ENCODE measurements at regions not wholly inside any gene's neighbourhood (a gene's known extent, or its start where the extent isn't known, plus 50 kb on each side); places are given as distances from the start of the nearest gene placed in this dataset.

DNA sequence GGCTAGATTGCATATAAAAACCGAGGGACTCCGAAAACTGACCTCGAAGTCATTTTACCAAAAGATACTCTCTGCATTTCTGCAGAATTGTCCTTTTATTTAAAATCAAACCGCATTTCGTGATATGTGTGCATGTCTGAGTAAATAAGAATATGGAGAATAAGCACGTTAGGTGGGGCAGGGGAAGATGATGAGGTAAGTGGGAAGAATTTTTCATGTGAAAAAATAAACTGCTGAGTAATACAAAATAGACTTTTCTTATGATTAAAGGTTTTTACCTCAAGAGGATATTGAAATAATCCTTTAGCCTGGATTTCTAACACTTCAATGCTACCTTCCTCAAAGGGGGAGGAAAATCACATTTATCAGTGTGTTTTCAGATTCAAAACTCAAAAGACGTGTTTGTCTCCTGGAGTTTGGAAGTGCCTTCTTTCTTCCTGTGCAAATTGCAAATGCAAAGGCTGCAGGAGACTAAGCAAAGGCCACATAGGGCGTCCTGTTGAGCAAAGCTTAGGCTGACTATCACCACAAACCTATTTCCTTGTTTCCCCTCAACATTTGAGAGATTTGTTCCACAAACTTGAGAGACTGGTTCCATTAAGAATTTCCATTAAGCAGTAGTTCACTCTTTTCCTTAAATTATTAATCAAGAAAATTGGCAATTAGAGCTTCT lies 813.5 kb downstream of the MCTP2 start:
- H3K27me3 Mint-ChIP-seq (ENCODE audit: unreplicated experiment), result no peaks in the 10 kb centered on the region
- TF ChIP-seq, protein P1, sequence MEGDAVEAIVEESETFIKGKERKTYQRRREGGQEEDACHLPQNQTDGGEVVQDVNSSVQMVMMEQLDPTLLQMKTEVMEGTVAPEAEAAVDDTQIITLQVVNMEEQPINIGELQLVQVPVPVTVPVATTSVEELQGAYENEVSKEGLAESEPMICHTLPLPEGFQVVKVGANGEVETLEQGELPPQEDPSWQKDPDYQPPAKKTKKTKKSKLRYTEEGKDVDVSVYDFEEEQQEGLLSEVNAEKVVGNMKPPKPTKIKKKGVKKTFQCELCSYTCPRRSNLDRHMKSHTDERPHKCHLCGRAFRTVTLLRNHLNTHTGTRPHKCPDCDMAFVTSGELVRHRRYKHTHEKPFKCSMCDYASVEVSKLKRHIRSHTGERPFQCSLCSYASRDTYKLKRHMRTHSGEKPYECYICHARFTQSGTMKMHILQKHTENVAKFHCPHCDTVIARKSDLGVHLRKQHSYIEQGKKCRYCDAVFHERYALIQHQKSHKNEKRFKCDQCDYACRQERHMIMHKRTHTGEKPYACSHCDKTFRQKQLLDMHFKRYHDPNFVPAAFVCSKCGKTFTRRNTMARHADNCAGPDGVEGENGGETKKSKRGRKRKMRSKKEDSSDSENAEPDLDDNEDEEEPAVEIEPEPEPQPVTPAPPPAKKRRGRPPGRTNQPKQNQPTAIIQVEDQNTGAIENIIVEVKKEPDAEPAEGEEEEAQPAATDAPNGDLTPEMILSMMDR (IDR thresholded peaks at IDR 0.05; ENCODE audit: unreplicated experiment), result no peak
- DNase-seq, result no peak
- H3K9me3 Mint-ChIP-seq (ENCODE audit: low read depth, unreplicated experiment), result peaks cover 3% of the 10 kb centered on the region
- H3K27ac Mint-ChIP-seq (ENCODE audit: unreplicated experiment), result no peak overlapping the region
- H3K36me3 Mint-ChIP-seq (ENCODE audit: insufficient read depth, unreplicated experiment), result no peaks in the 10 kb centered on the region
- intact Hi-C loops (cut with micrococcal nuclease; ENCODE audit: unreplicated experiment), result no loop called here
- no peak overlapping the region for H3K4me3 Mint-ChIP-seq (ENCODE audit: low read depth, unreplicated experiment)
- CTCF ChIA-PET, result interaction anchor here (0.5 kb wide), 1 partner anchor 166 kb away, joined by 3 read pairs; no protein-coding TSS in a partner anchor
- H3K4me1 Mint-ChIP-seq (ENCODE audit: low read depth, unreplicated experiment), result no peaks in the 10 kb centered on the region
- no TSS peak for BruUV-seq (replicated peaks)

DNA sequence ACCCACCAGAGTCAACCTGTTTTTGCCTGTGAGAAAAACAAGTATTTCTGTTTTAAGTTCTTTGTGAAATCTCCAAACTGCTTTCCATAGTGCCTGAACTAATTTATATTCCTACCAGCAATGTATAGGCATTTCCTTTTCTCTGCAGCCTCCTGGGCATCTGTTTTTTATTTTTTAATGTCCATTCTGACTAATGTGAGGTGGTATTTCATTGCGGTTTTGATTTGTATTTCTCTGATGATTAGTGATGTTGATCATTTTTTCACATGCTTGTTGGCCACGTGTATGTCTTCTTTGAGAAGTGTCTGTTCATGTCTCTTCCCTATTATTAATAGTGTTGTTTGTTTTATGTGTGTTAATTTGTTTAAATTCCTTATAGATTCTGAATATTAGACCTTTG lies 820.5 kb downstream of the MCTP2 start:
- CTCF ChIA-PET, result no interaction called here
- Mint-ChIP-seq H3K27me3 (ENCODE audit: unreplicated experiment) (no peaks in the 10 kb centered on the region), H3K36me3 (ENCODE audit: insufficient read depth, unreplicated experiment) (no peaks in the 10 kb centered on the region), H3K9me3 (ENCODE audit: low read depth, unreplicated experiment) (peaks cover 5% of the 10 kb centered on the region), H3K4me1 (ENCODE audit: low read depth, unreplicated experiment) (no peaks in the 10 kb centered on the region), H3K27ac (ENCODE audit: unreplicated experiment) (no peak overlapping the region), H3K4me3 (ENCODE audit: low read depth, unreplicated experiment) (no peak overlapping the region)
- no peak for DNase-seq
- intact Hi-C loops (cut with micrococcal nuclease; ENCODE audit: unreplicated experiment), result no loop called here
- TF ChIP-seq, protein P1 (IDR thresholded peaks at IDR 0.05; ENCODE audit: unreplicated experiment), result no peak
- BruUV-seq (replicated peaks), result no TSS peak

DNA sequence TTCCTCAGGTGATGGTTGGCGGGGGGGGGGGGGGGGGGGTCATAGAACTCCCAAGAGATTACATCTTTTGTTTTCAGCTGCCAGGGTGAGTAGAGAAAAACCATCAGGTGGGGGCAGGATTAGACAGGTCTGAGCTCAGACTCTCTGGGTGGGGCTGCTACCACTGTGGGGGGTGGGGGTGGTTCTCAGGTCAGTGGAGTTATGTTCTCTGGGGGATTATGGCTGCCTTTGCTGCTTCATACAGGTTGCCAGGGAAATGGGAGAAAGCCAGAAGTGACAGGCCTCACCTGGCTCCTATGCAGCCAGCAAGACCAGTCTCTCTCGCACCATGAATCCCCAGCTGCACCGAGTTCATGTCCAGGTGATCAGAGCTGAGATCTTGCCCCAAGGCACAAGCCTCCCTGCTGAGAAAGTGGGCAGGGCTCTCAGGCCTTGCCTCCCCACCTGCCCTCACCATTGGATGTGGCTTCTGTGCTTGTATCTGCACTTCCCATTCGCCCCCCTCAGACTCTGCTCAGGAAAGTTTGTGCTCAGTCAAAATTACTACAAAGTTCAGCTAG lies 828.1 kb downstream of the MCTP2 start:
- no peak overlapping the region for H3K4me3 Mint-ChIP-seq (ENCODE audit: low read depth, unreplicated experiment)
- no peaks in the 10 kb centered on the region for H3K36me3 Mint-ChIP-seq (ENCODE audit: insufficient read depth, unreplicated experiment)
- intact Hi-C loops (cut with micrococcal nuclease; ENCODE audit: unreplicated experiment), result no loop called here
- TF ChIP-seq, protein P1 (IDR thresholded peaks at IDR 0.05; ENCODE audit: unreplicated experiment), result no peak
- no peaks in the 10 kb centered on the region for H3K27me3 Mint-ChIP-seq (ENCODE audit: unreplicated experiment)
- no TSS peak for BruUV-seq (replicated peaks)
- CTCF ChIA-PET, result no interaction called here
- H3K27ac Mint-ChIP-seq (ENCODE audit: unreplicated experiment), result no peak overlapping the region
- no peaks in the 10 kb centered on the region for H3K4me1 Mint-ChIP-seq (ENCODE audit: low read depth, unreplicated experiment)
- no peaks in the 10 kb centered on the region for H3K9me3 Mint-ChIP-seq (ENCODE audit: low read depth, unreplicated experiment)
- DNase-seq, result no peak

DNA sequence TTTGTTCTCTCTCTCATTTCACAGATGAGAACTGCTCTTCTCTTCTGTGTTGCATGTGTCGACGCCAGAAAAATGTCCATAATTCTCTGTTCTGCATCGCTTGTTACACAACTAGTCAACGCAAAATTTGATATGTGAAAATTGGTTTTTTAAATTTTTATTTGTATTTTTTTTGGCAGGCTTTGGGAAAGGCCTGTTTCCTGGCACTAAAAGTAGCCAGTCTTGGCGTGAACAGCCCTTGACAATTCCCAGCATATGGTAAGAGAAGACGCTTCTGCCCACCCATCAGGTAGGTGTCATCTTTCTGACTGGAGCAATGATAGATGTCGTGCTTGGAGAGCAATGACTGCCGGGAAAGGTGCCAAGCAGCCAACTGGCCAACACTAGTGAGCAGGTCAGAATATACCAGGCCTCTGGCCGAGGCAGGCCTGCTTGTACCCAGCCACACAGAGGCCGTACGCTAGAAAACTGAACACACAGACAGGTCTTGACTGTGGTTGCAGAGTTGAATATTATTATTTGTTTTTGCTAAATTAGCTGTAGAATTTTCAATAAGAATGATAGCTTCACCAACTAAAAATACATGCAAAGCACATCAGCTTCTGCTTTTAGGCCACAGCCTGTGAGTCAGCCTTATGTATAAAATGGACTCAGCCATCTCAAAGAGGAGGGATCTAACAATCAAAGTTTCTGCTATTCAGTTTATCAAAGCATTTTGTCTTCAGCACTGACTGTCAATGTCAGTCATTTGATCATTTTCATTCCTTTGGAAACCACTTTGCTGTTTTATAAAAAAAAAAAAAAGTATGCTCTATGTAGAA lies 837.5 kb downstream of the MCTP2 start:
- intact Hi-C loops (cut with micrococcal nuclease; ENCODE audit: unreplicated experiment), result no loop called here
- H3K4me3 Mint-ChIP-seq (ENCODE audit: low read depth, unreplicated experiment), result no peak overlapping the region
- H3K27ac Mint-ChIP-seq (ENCODE audit: unreplicated experiment), result no peak overlapping the region
- H3K9me3 Mint-ChIP-seq (ENCODE audit: low read depth, unreplicated experiment), result peaks cover 6% of the 10 kb centered on the region
- H3K4me1 Mint-ChIP-seq (ENCODE audit: low read depth, unreplicated experiment), result no peaks in the 10 kb centered on the region
- no peak for DNase-seq
- CTCF ChIA-PET, result no interaction called here
- no peaks in the 10 kb centered on the region for H3K27me3 Mint-ChIP-seq (ENCODE audit: unreplicated experiment)
- no peaks in the 10 kb centered on the region for H3K36me3 Mint-ChIP-seq (ENCODE audit: insufficient read depth, unreplicated experiment)
- TF ChIP-seq, protein P1 (IDR thresholded peaks at IDR 0.05; ENCODE audit: unreplicated experiment), result no peak
- BruUV-seq (replicated peaks), result no TSS peak

Measured in Calu3 (cell line).